Muscle of leg (tissue), 3 donors: ENCODE measurements at regions not wholly inside any gene's neighbourhood (a gene's known extent, or its start where the extent isn't known, plus 50 kb on each side); places are given as distances from the start of the nearest gene placed in this dataset.

ENCODE experiments used
- DNase-seq: peaks from one replicate; pipeline ENCODE4 v3.0.0; 2013
- H3K27ac ChIP-seq: one replicate; pipeline ENCODE4 v1.5.1; 2013; ENCODE audit warnings: mild to moderate bottlenecking, low read length, control low read depth
- H3K27me3 ChIP-seq: one replicate; pipeline ENCODE4 v1.6.1; 2013; ENCODE audit warnings: low read length; ENCODE audit not compliant: control insufficient read depth, insufficient read depth
- H3K36me3 ChIP-seq: one replicate; pipeline ENCODE4 v1.6.1; 2013; ENCODE audit warnings: low read length; ENCODE audit not compliant: control insufficient read depth, insufficient read depth
- H3K4me1 ChIP-seq: one replicate; pipeline ENCODE4 v1.6.1; 2013; ENCODE audit warnings: low read length; ENCODE audit not compliant: control insufficient read depth, insufficient read depth
- H3K4me3 ChIP-seq: one replicate; pipeline ENCODE4 v1.5.1; 2013; ENCODE audit warnings: low read length, control low read depth
- H3K9me3 ChIP-seq: replicated peaks from 2 replicates; pipeline ENCODE4 v1.6.1; 2013; ENCODE audit warnings: low read depth, low read length; ENCODE audit not compliant: control insufficient read depth
- WGBS: methylation state at CpG from one replicate; pipeline ENCODE4 v1.1.5; 2013; ENCODE audit warnings: missing lambda C conversion rate; ENCODE audit not compliant: insufficient coverage; 5-methylcytosine and 5-hydroxymethylcytosine counted together

DNA sequence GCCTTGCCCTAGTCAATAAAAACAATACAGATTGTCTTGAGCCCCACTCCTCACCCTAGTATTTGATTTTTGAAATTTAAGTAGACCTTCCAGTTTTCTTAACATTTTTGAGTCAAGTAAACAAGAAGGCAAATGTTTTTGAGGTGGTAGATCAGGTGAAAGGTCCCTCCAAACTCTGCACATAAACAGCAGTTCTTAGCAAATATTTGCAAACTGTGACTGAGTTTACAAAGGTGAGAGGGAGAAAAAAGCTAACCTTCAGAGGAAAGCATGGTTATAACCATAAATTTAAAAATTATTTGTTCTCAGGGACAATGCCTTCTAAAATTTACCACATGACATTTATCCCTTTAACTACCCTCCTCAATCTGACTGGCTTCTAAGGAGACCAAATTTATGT, 84.6 kb upstream of the PCDH17 start:
- H3K36me3 ChIP-seq: no peaks in the 10 kb centered on the region
- no peak overlapping the region for H3K27ac ChIP-seq
- DNase-seq: no peak
- H3K27me3 ChIP-seq: no peaks in the 10 kb centered on the region
- H3K4me1 ChIP-seq: no peaks in the 10 kb centered on the region
- H3K9me3 ChIP-seq: no peaks in the 10 kb centered on the region
- H3K4me3 ChIP-seq: no peak overlapping the region

- no peaks in the 10 kb centered on the region for H3K9me3 ChIP-seq
- H3K27ac ChIP-seq: no peak overlapping the region
- no peaks in the 10 kb centered on the region for H3K36me3 ChIP-seq
- 70% methylated on average over 2 of the region's 3 CpGs for WGBS
- H3K4me1 ChIP-seq: no peaks in the 10 kb centered on the region
- DNase-seq: no peak
- no peaks in the 10 kb centered on the region for H3K27me3 ChIP-seq
- H3K4me3 ChIP-seq: no peak overlapping the region
These were observed 79.1 kb upstream of the PCDH17 start for GRCh38 chr13:57552437-57552836.

- no peak for DNase-seq
- Histone ChIP-seq H3K4me1 (no peaks in the 10 kb centered on the region), H3K27me3 (no peaks in the 10 kb centered on the region), H3K36me3 (no peaks in the 10 kb centered on the region), H3K4me3 (no peak overlapping the region), H3K9me3 (no peaks in the 10 kb centered on the region), H3K27ac (no peak overlapping the region)
- WGBS: no CpG with 5 or more reads among the region's 1 CpG
These were observed 77.6 kb upstream of the PCDH17 start for GRCh38 chr13:57553932-57554331.

- Histone ChIP-seq H3K4me3 (no peak overlapping the region), H3K9me3 (no peaks in the 10 kb centered on the region), H3K27me3 (no peaks in the 10 kb centered on the region), H3K36me3 (no peaks in the 10 kb centered on the region), H3K27ac (no peak overlapping the region), H3K4me1 (no peaks in the 10 kb centered on the region)
- no CpG with 5 or more reads among the region's 4 CpGs for WGBS
- peak; percentile 1 for DNase-seq
These were observed 73.5 kb upstream of the PCDH17 start for GRCh38 chr13:57558051-57558467.

DNA sequence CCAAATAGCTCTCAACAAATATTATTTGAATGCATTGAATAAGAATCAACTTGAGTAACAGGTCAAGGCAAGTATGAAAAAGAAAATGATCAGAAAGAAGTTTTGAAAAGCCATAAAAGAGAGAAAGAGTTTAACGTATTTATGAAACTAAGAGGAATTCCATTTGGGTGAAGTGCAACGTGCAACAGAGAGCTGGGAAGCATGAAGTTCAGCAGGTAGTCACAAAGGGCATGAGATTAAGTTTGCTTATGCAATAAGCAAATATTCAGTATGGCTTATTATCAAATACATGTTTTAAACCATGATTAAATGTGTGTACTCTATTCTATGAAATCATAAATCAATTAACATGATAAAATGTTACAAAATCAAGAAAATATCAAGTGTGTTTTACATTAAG, 62.7 kb upstream of the PCDH17 start:
- H3K9me3 ChIP-seq: no peaks in the 10 kb centered on the region
- WGBS: 100% methylated on average over 1 of the region's 2 CpGs
- no peak for DNase-seq
- no peak overlapping the region for H3K4me3 ChIP-seq
- H3K36me3 ChIP-seq: no peaks in the 10 kb centered on the region
- H3K27me3 ChIP-seq: no peaks in the 10 kb centered on the region
- no peak overlapping the region for H3K27ac ChIP-seq
- H3K4me1 ChIP-seq: no peaks in the 10 kb centered on the region

GRCh38 chr13:57569986-57570385, 61.6 kb upstream of the PCDH17 start:
- WGBS: no CpG with 5 or more reads among the region's 1 CpG
- H3K36me3 ChIP-seq: no peaks in the 10 kb centered on the region
- H3K4me1 ChIP-seq: no peaks in the 10 kb centered on the region
- DNase-seq: no peak
- no peaks in the 10 kb centered on the region for H3K27me3 ChIP-seq
- H3K4me3 ChIP-seq: no peak overlapping the region
- no peak overlapping the region for H3K27ac ChIP-seq
- H3K9me3 ChIP-seq: no peaks in the 10 kb centered on the region
